Right lobe of liver (tissue), 4 donors: ENCODE measurements at regions not wholly inside any gene's neighbourhood (a gene's known extent, or its start where the extent isn't known, plus 50 kb on each side); places are given as distances from the start of the nearest gene placed in this dataset.

ENCODE experiments used
- CTCF ChIP-seq, 4 donors: fragments of 200-600 bp in 3 of 4; fragments of 450-650 bp in 1 of 4; IDR thresholded peaks; one replicate each; pipeline versions ENCODE4 v1.5.1 to v1.8.0; 2016 to 2022; ENCODE audit warnings: antibody characterized with exemption in 4 of 4, mild to moderate bottlenecking in 2 of 4
- POLR2A ChIP-seq: fragments of 450-650 bp; IDR thresholded peaks from one replicate; pipeline ENCODE4 v1.6.1; 2017; ENCODE audit warnings: antibody characterized with exemption, mild to moderate bottlenecking
- donor health status: DM: no; HTN: no; CAD: no.
- donor health status: DM: no; HTN: no; CAD: no.
- donor health status: DM: no; HTN: yes; CAD: no.

GRCh38 chr4:179738822-179739221 lies 2296.6 kb upstream of the AGA start:
- TF ChIP-seq CTCF (IDR thresholded peaks at IDR 0.05): no peak
- no peak for TF ChIP-seq POLR2A
